Body of pancreas (tissue), 4 donors: ENCODE measurements at regions not wholly inside any gene's neighbourhood (a gene's known extent, or its start where the extent isn't known, plus 50 kb on each side); places are given as distances from the start of the nearest gene placed in this dataset.

Experiments
- CTCF ChIP-seq, 7 experiments: fragments of 450-650 bp in 4 of 7; fragments of 200-600 bp in 3 of 7; sonication (generic) in 3 of 7; IDR thresholded peaks; one replicate each; pipeline ENCODE4 v1.5.1; 2016 to 2019; ENCODE audit warnings: antibody characterized with exemption in 7 of 7
- POLR2A ChIP-seq, 3 donors: fragments of 450-650 bp; IDR thresholded peaks; one replicate each; pipeline ENCODE4 v1.6.1; 2016; ENCODE audit warnings: antibody characterized with exemption in 3 of 3, mild to moderate bottlenecking in 2 of 3

GRCh38 chr2:195594919-195595694 is 61.9 kb upstream of the SLC39A10 start:
- TF ChIP-seq CTCF (IDR thresholded peaks at IDR 0.05) (no peak), POLR2A (IDR thresholded peaks at IDR 0.05) (no peak)
